ENCODE measurements at regions not wholly inside any gene's neighbourhood (a gene's known extent, or its start where the extent isn't known, plus 50 kb on each side); places are given as distances from the start of the nearest gene placed in this dataset.

- POLR2A ChIA-PET, result no interaction called here
- DNase-seq (ENCODE audit: low read depth, low spot score), result no peak
- Histone ChIP-seq H3K4me3 (ENCODE audit: low read depth, low read length) (no peak overlapping the region), H3K9me3 (ENCODE audit: control insufficient read depth, insufficient read depth, low read length) (peaks cover 7% of the 10 kb centered on the region), H3K27me3 (ENCODE audit: control insufficient read depth, insufficient read depth, low read length) (no peaks in the 10 kb centered on the region), H3K27ac (ENCODE audit: low read depth, low read length) (no peak overlapping the region)
- CTCF ChIA-PET, result no interaction called here
- TF ChIP-seq CTCF (IDR thresholded peaks at IDR 0.05; ENCODE audit: low read depth, low read length), result no peak
Observed at GRCh38 chr20:60632391-60633262, 619.4 kb upstream of the CDH4 start.

- POLR2A ChIA-PET, result no interaction called here
Observed at GRCh38 chr20:60634491-60635172, 617.4 kb upstream of the CDH4 start.

GRCh38 chr20:60636417-60636816 lies 615.6 kb upstream of the CDH4 start:
- H3K27me3 ChIP-seq (ENCODE audit: control insufficient read depth, insufficient read depth, low read length), result no peaks in the 10 kb centered on the region
- H3K4me3 ChIP-seq (ENCODE audit: low read depth, low read length), result no peak overlapping the region
- ChIA-PET CTCF (no interaction called here), POLR2A (no interaction called here)
- H3K27ac ChIP-seq (ENCODE audit: low read depth, low read length), result no peak overlapping the region
- H3K9me3 ChIP-seq (ENCODE audit: control insufficient read depth, insufficient read depth, low read length), result peaks cover 7% of the 10 kb centered on the region
- TF ChIP-seq CTCF (IDR thresholded peaks at IDR 0.05; ENCODE audit: low read depth, low read length), result no peak
- no peak for DNase-seq (ENCODE audit: low read depth, low spot score)

More at GRCh38 chr20:60634491-60635172, 617.4 kb upstream of the CDH4 start:
- DNase-seq (ENCODE audit: low read depth, low spot score), result no peak
- H3K4me3 ChIP-seq (ENCODE audit: low read depth, low read length), result no peak overlapping the region
- CTCF ChIA-PET, result no interaction called here
- no peak overlapping the region for H3K27ac ChIP-seq (ENCODE audit: low read depth, low read length)
- H3K9me3 ChIP-seq (ENCODE audit: control insufficient read depth, insufficient read depth, low read length), result peaks cover 7% of the 10 kb centered on the region
- no peak for TF ChIP-seq CTCF (IDR thresholded peaks at IDR 0.05; ENCODE audit: low read depth, low read length)
- no peaks in the 10 kb centered on the region for H3K27me3 ChIP-seq (ENCODE audit: control insufficient read depth, insufficient read depth, low read length)

GRCh38 chr20:60637801-60638200 lies 614.3 kb upstream of the CDH4 start:
- Histone ChIP-seq H3K9me3 (ENCODE audit: control insufficient read depth, insufficient read depth, low read length) (peaks cover 7% of the 10 kb centered on the region), H3K27ac (ENCODE audit: low read depth, low read length) (no peak overlapping the region), H3K27me3 (ENCODE audit: control insufficient read depth, insufficient read depth, low read length) (no peaks in the 10 kb centered on the region), H3K4me3 (ENCODE audit: low read depth, low read length) (no peak overlapping the region)
- ChIA-PET CTCF (no interaction called here), POLR2A (no interaction called here)
- no peak for TF ChIP-seq CTCF (IDR thresholded peaks at IDR 0.05; ENCODE audit: low read depth, low read length)
- DNase-seq (ENCODE audit: low read depth, low spot score), result no peak

- no peak for DNase-seq (ENCODE audit: low read depth, low spot score)
- Histone ChIP-seq H3K27ac (ENCODE audit: low read depth, low read length) (no peak overlapping the region), H3K27me3 (ENCODE audit: control insufficient read depth, insufficient read depth, low read length) (no peaks in the 10 kb centered on the region), H3K9me3 (ENCODE audit: control insufficient read depth, insufficient read depth, low read length) (peaks cover 7% of the 10 kb centered on the region), H3K4me3 (ENCODE audit: low read depth, low read length) (no peak overlapping the region)
- POLR2A ChIA-PET, result no interaction called here
- no peak for TF ChIP-seq CTCF (IDR thresholded peaks at IDR 0.05; ENCODE audit: low read depth, low read length)
- CTCF ChIA-PET, result no interaction called here
Observed at GRCh38 chr20:60638430-60639098, 613.5 kb upstream of the CDH4 start.

All from AG04450 (cell line).